ENCODE measurements at regions not wholly inside any gene's neighbourhood (a gene's known extent, or its start where the extent isn't known, plus 50 kb on each side); places are given as distances from the start of the nearest gene placed in this dataset.
"Not testable (repeated sequence)": the region's sequence is repeated elsewhere in the genome, so short reads cannot be mapped to it uniquely, and the experiment has no call there.

GRCh38 chrX:123013141-123013540, 170.9 kb upstream of the GRIA3 start:
- no peak for DNase-seq

GRCh38 chrX:123036401-123036800, 147.7 kb upstream of the GRIA3 start:
- DNase-seq = no peak

DNA sequence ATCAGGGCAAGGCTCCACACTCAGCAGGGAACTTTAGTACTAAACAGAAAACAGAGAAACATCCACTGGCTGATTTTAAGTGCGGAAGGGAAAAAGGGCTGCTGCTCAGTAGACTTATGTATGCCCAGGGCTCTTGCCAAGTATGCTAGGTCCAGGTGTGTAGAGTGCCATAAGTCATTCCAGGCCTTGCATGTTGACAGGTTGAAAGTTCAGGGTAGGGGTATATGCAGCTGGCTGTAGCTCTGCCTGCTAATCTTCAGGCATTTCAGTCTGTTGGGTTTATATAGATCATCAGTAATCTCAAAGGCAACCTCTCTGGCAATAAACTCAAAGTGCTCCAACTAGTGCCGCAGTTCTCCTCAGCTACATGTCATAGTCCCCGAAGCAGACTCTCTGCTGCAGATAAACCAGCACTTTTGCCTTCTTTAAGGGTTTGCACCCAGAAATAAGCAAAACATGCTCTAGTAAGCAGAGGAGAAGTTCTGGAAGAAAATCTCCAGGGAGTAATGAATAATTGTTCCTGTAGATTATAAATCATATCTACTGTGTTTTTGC, 134.9 kb upstream of the GRIA3 start:
- no peak for DNase-seq

DNA sequence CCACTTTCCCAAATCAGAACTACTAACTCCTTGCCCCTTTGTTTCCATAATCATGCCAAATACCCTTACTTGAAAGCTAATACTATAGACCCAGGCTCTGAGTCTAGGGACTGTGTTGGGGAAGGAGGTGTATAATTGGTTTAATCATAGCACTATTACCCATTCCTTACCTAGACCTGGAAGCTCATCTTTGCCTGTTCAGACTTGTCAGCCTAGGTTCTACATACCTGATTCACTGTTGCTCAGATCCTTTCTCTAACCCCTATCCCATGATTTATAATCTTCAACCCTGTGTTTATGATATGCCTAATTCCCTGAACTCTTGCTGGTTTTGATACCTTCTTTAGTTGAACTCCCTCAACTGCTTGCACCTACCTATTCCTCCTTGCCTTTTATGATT, 123.1 kb upstream of the GRIA3 start:
- DNase-seq = no peak

GRCh38 chrX:123064053-123064452, 120.0 kb upstream of the GRIA3 start:
- no peak for DNase-seq

DNA sequence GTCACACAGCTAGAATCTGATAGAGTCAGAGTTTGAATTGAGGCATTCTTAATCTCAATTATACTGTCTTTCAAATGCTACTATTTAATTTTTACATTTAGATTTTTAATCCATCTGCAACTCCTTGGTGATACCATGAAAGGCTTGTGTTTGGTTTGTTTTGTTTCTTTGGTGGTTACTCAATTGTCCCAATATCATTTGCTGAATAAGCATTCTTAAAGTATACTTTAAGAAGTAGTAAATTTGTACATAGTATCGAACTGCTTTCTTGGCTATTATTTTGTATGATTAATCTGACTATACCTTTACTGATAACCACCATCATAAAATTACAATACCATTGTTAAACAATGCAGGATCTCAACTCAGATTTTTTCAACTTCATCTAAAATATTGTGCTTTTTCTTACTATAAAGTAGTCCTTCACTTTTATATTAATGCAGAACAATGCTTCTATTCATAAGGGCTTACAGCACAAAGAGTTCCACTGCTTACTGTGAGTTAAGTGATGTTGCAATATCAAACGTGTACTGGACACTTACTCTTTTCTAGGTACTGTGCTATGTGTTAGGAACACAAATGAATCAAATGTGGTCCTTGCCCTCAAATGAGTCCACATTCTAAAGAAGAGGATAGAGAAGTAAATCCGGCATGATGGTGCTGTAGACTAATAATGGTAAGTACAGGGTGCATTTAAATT, 111.2 kb upstream of the GRIA3 start:
- DNase-seq = no peak

DNA sequence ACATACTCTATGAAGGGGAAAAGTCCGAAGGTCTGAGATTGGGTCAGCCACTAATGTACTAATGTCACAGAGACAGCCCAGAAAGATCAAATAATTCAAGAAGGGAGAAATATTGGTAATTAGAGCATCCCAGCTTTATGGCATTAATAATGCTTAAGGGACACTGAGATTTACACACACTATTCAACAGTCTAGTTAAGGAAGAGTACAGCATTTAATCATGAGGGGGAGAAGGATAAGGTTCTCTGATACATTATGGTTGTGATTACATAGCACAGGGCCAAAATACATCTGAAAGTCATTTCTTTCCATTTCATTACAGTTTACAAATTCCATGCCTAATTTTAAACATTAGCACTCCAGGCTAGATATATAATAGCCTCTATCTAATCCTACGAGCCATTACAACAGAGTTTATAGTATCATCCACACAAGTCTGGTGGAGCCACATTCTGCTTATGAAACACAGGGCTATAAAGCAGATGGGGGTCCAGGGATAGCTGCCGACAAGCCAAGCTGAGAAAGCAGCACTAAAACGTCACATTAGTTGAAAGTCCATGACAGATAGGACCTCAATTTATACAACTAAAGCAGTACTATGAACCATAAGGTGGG, 108.0 kb upstream of the GRIA3 start:
- DNase-seq = no peak

DNA sequence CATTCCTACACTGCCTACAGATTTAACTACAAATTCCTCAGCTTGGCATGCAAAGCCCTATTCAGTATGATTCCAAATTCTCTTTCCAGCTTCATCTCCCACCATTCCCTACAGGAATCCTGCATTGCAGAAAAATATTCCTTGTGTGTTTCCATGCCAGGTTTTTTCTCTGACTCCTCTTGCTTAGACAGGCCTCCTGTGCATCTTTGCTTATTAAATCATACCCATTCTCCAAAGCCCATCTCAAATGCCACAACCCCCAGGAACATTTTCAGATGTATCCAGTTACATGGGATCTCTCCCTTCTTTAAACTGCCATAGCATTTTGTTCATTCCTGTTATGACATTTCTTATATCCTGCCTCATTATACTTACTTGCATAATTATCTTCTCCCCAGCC, 106.4 kb upstream of the GRIA3 start:
- no peak for DNase-seq

DNA sequence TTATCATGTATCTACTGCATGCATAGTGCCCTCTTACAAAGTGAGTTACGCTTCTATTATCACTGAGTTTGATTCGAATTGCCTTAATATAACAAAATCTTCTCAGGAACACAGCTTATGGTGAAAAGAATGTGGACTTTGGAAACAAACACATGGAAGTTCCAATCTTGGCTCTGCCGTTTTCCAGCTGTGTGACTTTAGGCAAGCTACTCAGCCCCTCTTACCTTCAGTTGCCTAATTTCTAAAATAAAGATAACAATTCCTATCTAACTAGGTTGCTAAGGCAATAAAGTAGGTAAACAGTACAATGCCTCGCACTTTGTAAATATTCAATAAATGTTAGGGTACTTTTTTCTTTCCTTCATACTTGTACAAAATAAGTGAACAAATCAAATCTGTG, 104.0 kb upstream of the GRIA3 start:
- no peak for DNase-seq

- no peak for DNase-seq
Observed at GRCh38 chrX:123081776-123082175, 102.3 kb upstream of the GRIA3 start.

- no peak for DNase-seq
Observed at GRCh38 chrX:123083924-123084323, 100.2 kb upstream of the GRIA3 start.

DNA sequence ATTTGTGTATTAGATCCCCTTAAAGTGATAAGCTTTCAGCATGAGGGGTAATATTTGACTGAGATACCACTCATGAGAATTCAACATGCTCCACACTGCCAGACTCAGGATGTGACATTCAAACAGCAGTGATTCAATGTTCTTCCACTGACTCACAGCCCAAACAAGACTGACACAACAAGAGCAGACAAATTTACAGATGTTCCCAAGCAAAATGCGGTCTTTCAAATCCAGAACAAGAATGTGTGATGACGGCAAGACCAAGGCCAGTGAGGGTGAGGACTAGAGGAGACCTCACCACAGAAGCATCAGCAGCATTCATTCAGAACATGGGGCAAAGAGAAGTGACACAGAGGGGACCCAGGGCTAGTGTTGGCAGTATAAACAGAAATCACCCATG, 99.3 kb upstream of the GRIA3 start:
- no peak for DNase-seq

DNA sequence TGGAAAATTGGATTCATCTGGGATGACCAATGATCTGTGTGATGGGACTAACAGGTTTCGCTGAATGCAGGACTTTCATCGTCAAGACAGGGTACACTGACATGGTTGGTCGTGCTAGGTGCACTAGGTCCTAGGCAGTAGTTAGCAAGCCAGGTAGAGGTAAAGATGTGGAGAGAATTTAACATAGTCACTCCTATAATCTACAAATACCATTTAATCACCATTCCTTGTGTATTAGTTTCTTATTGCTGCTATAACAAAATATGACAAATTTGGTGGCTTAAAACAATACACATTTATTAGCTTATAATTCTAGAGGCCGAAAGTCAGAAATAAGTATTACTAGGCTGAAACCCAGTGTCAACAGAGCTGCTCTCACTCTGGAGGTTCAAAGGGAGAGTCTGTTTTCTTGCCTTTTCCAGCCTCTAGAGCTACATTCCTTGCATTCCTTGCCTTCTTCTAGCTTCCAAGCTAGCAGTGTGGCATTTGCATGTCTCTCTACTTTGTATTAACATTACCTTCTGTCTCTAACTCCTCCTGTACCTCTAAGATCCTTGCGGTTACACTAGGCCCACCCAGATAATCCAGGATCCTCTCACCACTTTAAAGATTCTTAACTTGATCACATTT, 98.7 kb upstream of the GRIA3 start:
- DNase-seq = no peak

DNA sequence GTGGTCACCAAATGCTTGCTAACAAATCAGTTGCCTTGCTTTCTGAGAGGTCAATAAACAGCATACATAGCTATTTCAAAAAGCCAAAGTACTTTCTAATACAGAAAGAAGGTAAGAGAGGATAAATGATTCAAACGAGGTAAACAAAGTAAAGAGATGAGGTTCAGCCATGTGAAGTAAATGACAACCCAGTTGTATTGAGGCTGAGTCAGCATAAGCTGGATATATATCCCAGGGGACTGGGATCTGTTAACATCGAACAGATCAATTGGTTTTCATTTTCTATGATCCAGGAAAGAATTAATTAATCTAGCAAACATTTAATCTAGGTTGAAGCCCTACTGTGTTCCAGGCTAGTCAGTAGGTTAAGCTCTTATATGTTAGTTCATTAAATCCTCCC, 97.3 kb upstream of the GRIA3 start:
- DNase-seq = no peak

DNA sequence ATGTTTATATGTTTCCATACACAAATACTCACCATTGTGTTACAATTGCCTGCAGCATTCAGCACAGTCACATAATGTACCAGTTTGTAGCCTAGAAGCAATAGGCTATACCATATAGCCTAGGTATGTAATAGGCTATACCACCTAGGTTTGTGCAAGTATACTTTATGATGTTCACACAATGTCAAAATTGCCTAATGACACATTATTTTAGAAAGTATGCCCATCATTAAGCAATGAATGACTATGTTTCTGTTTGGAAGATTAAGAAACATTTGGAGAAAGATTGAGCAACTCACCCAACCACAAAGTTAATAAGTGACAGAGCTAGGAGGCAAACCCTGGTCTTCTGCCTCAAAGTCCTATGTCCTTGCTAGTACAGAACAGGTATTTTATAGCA, 96.8 kb upstream of the GRIA3 start:
- no peak for DNase-seq

DNA sequence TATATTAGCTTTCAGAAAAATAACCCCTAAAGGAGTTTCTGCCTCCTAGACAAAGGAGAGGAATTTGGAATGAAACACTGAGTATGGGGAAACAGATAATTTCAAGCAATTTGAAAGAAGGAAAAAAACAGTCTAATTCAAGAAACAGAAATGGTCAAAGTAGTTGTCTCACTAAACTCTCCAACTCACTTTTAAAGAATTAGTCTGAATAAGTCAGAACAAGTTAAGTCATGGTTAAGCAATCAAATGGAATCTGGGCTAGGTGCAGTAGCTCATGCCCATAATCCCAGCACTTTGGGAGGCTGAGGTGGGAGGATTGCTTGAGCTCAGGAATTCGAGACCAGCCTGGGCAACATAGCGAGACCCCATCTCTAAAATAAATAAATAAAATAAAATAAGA, 95.7 kb upstream of the GRIA3 start:
- no peak for DNase-seq

DNA sequence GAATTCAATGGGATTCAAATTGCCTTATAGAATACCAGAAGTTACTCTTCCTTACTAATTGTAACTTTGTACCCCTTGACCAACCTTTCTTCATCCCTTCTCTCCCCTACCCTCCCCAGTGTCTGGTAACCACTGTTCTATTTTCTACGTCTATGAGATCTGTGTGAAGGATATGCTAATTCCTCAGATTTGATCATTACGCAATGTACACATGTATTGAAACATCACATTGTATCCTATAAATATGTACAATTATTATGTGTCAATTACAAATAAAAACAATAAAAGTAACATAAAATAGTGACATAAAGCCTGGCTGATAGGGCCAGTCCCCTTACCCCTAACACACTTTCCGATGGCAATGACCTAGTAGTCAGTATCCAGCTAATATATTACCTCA, 95.1 kb upstream of the GRIA3 start:
- DNase-seq = no peak

- no peak for DNase-seq
Observed at GRCh38 chrX:123093792-123094191, 90.3 kb upstream of the GRIA3 start.

- DNase-seq = no peak
Observed at GRCh38 chrX:123108513-123109427, 75.3 kb upstream of the GRIA3 start.

DNA sequence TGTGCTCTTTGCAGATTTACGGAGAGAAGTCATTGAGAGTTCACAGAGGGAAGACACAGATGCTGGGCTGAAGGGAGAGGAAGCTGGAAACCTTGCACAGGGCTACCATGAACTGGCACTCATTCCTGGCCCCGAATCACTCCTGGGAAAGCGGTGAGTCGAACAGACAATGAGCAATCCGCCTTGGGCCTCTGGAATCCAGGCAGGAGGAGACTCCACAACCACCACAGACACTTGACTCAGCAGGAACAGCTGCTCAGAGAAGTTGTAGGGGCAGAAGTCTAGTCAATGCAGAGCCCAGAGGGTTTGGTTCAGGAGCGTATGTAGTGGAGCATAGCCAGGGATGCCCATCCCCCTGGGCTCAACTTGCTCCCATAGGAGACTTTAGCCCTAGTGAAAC, 62.8 kb upstream of the GRIA3 start:
- no peak for DNase-seq

- DNase-seq = not testable (repeated sequence)
Observed at GRCh38 chrX:123129805-123130204, 54.3 kb upstream of the GRIA3 start.
